Mammary epithelial cell (primary cell): ENCODE measurements at regions not wholly inside any gene's neighbourhood (a gene's known extent, or its start where the extent isn't known, plus 50 kb on each side); places are given as distances from the start of the nearest gene placed in this dataset.

Experiments used
- CTCF ChIP-seq, 2 donors: IDR thresholded peaks in 1 of 2; conservative IDR thresholded peaks in 1 of 2; 2 replicates each; pipeline ENCODE4 v1.5.1; 2011 to 2012; ENCODE audit warnings: inconsistent platforms in 2 of 2, low read length in 2 of 2, mild to moderate bottlenecking in 2 of 2, control low read depth in 1 of 2, low read depth in 1 of 2; ENCODE audit not compliant: insufficient read depth in 1 of 2; ENCODE audit errors: extremely low read depth in 1 of 2
- EZH2 ChIP-seq: IDR thresholded peaks from 2 replicates; pipeline ENCODE4 v1.6.1; 2012; ENCODE audit warnings: low read length, inconsistent platforms, borderline replicate concordance

- TF ChIP-seq CTCF (conservative IDR thresholded peaks at IDR 0.05 in 1 of 2, IDR thresholded peaks at IDR 0.05 in 1 of 2; ENCODE audit: extremely low read depth in 1 of 2, insufficient read depth in 1 of 2, low read depth in 1 of 2, low read length in 2 of 2) (no peak), EZH2 (no peak)
Observed at GRCh38 chrX:4675686-4676300, 962.3 kb upstream of the PRKX start.
